ENCODE measurements at regions not wholly inside any gene's neighbourhood (a gene's known extent, or its start where the extent isn't known, plus 50 kb on each side); places are given as distances from the start of the nearest gene placed in this dataset.

GRCh38 chr2:240329116-240329665 lies 106.3 kb upstream of the GPC1 start:
- ChIA-PET CTCF (interaction anchor here (1.1 to 1.5 kb wide), 3 partner anchors 10 to 395 kb away, joined by 4 read pairs; no protein-coding TSS in a partner anchor), POLR2A (no interaction called here)
- TF ChIP-seq MAX (IDR thresholded peaks at IDR 0.05; ENCODE audit: low read depth) (no peak), CTCF (IDR thresholded peaks at IDR 0.05) (no peak), TCF12 (IDR thresholded peaks at IDR 0.05) (no peak), IRF3 (IDR thresholded peaks at IDR 0.05; ENCODE audit: low read depth, low read length) (no peak), GATA2 (CRISPR knock-in tag; IDR thresholded peaks at IDR 0.05) (no peak), POLR2AphosphoS5 (IDR thresholded peaks at IDR 0.05; ENCODE audit: low read depth, low read length) (no peak), SIN3A (IDR thresholded peaks at IDR 0.05; ENCODE audit: borderline replicate concordance, low read depth, low read length) (no peak), PBX3 (IDR thresholded peaks at IDR 0.05) (no peak), EZH2phosphoT487 (IDR thresholded peaks at IDR 0.05; ENCODE audit: borderline replicate concordance, low read depth) (no peak), USF1 (IDR thresholded peaks at IDR 0.05; ENCODE audit: borderline replicate concordance, low read depth) (no peak), ELF1 (IDR thresholded peaks at IDR 0.05) (no peak), JUND (IDR thresholded peaks at IDR 0.05) (no peak), RAD21 (IDR thresholded peaks at IDR 0.05; ENCODE audit: low read length) (no peak), NFIC (IDR thresholded peaks at IDR 0.05; ENCODE audit: borderline replicate concordance) (no peak), FOSL2 (IDR thresholded peaks at IDR 0.05; ENCODE audit: borderline replicate concordance, low read depth) (no peak), EP300 (IDR thresholded peaks at IDR 0.05; ENCODE audit: borderline replicate concordance in 1 of 2, low read depth in 1 of 2, low read length in 1 of 2) (no peak), FOXM1 (IDR thresholded peaks at IDR 0.05; ENCODE audit: low read depth) (no peak)
- TF ChIP-seq, protein P1, sequence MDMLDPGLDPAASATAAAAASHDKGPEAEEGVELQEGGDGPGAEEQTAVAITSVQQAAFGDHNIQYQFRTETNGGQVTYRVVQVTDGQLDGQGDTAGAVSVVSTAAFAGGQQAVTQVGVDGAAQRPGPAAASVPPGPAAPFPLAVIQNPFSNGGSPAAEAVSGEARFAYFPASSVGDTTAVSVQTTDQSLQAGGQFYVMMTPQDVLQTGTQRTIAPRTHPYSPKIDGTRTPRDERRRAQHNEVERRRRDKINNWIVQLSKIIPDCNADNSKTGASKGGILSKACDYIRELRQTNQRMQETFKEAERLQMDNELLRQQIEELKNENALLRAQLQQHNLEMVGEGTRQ (IDR thresholded peaks at IDR 0.05; ENCODE audit: borderline replicate concordance, low read depth, low read length), result no peak
- Histone ChIP-seq H3K4me1 (ENCODE audit: control insufficient read depth in 1 of 2, insufficient read depth in 2 of 2, low read depth in 1 of 2, low read length in 1 of 2) (peaks cover 0 to 29% of the 10 kb centered on the region in 2 experiments; a peak in 2 of 4 replicates), H3K4me2 (no peak overlapping the region), H3K9me2 (no peaks in the 10 kb centered on the region), H3F3A (replicated peaks; ENCODE audit: insufficient read depth) (no peaks in the 10 kb centered on the region), H3K79me2 (ENCODE audit: insufficient read depth) (no peaks in the 10 kb centered on the region), H3K9me3 (no peaks in the 10 kb centered on the region), H3K36me3 (replicated peaks in 1 of 2; ENCODE audit: control insufficient read depth in 1 of 2, insufficient read depth in 2 of 2, low read length in 1 of 2) (no peaks in the 10 kb centered on the region), H3K4me3 (ENCODE audit: low read depth in 2 of 2, low read length in 1 of 2) (no peak overlapping the region), H3K27me3 (ENCODE audit: insufficient read depth) (no peaks in the 10 kb centered on the region), H2AFZ (ENCODE audit: low read depth) (no peak overlapping the region), H4K20me1 (ENCODE audit: insufficient read depth) (no peaks in the 10 kb centered on the region), H3K27ac (ENCODE audit: low read depth in 2 of 2, low read length in 1 of 2) (no peak overlapping the region), H3K9ac (no peak overlapping the region)
- WGBS (ENCODE audit: low lambda C conversion rate), result 34% methylated on average over 10 of the region's 10 CpGs
- no peak for DNase-seq

Measured in SK-N-SH (cell line).